Esophagus muscularis mucosa (tissue), 4 donors: ENCODE measurements at regions not wholly inside any gene's neighbourhood (a gene's known extent, or its start where the extent isn't known, plus 50 kb on each side); places are given as distances from the start of the nearest gene placed in this dataset.

ENCODE experiments used
- DNase-seq: peaks from one replicate; pipeline ENCODE4 v3.0.0-alpha.2; 2017; ENCODE audit errors: extremely low spot score
- H3K27ac ChIP-seq, 4 donors: fragments of 200-600 bp; sonication (generic); replicated peaks in 1 of 4; 1 replicate in 3 of 4; 2 replicates in 1 of 4; pipeline ENCODE4 v1.5.1; 2016 to 2019; ENCODE audit warnings: mild to moderate bottlenecking in 1 of 4
- H3K27me3 ChIP-seq, 4 donors: fragments of 200-600 bp; sonication (generic); one replicate each; pipeline versions ENCODE4 v1.5.1 to v1.6.0; 2016 to 2019
- H3K36me3 ChIP-seq, 4 donors: fragments of 200-600 bp; sonication (generic); one replicate each; pipeline ENCODE4 v1.5.1; 2016 to 2019
- H3K4me1 ChIP-seq, 4 donors: fragments of 200-600 bp; sonication (generic); one replicate each; pipeline ENCODE4 v1.5.1; 2016 to 2019
- H3K4me3 ChIP-seq, 4 donors: fragments of 200-600 bp; sonication (generic); 1 replicate in 2 of 4; 2 replicates in 2 of 4; pipeline ENCODE4 v1.5.1; 2016 to 2019; ENCODE audit warnings: mild to moderate bottlenecking in 4 of 4, moderate library complexity in 1 of 4
- H3K9me3 ChIP-seq, 4 donors: fragments of 200-600 bp; sonication (generic); 1 replicate in 3 of 4; 2 replicates in 1 of 4; pipeline ENCODE4 v1.5.1; 2016 to 2019
- CTCF ChIP-seq, 3 experiments: fragments of 200-600 bp in 2 of 3; fragments of 450-650 bp in 1 of 3; sonication (generic) in 2 of 3; IDR thresholded peaks; one replicate each; pipeline ENCODE4 v1.5.1; 2017 to 2019; ENCODE audit warnings: antibody characterized with exemption in 3 of 3, mild to moderate bottlenecking in 2 of 3, moderate library complexity in 1 of 3
- EP300 ChIP-seq: sonication (generic); formaldehyde crosslinking; IDR thresholded peaks from one replicate; pipeline ENCODE4 v1.6.1; 2017; ENCODE audit warnings: antibody characterized with exemption
- POLR2A ChIP-seq: fragments of 450-650 bp; IDR thresholded peaks from one replicate; pipeline ENCODE4 v1.6.1; 2017; ENCODE audit warnings: antibody characterized with exemption, moderate library complexity, mild to moderate bottlenecking, low read depth
- POLR2AphosphoS5 ChIP-seq, 2 donors: sonication (generic); formaldehyde crosslinking; IDR thresholded peaks; one replicate each; pipeline ENCODE4 v1.6.1; 2017; ENCODE audit warnings: antibody characterized with exemption in 2 of 2
- WGBS: methylation state at CpG from one replicate; pipeline ENCODE4 v1.1.5; 2018; 5-methylcytosine and 5-hydroxymethylcytosine counted together
- intact Hi-C: fragments of 100-400 bp; cut with DNase I; formaldehyde crosslinking; loops from one replicate; pipeline ENCODE4 v1.15.1; 2023

GRCh38 chr2:155377266-155377680 lies 678.8 kb downstream of the KCNJ3 start:
- TF ChIP-seq POLR2AphosphoS5 (IDR thresholded peaks at IDR 0.05) (no peak), POLR2A (no peak), CTCF (IDR thresholded peaks at IDR 0.05) (peak in 1 of 3 experiments; percentile 35), EP300 (no peak)
- Histone ChIP-seq H3K36me3 (no peaks in the 10 kb centered on the region), H3K27me3 (no peaks in the 10 kb centered on the region), H3K27ac (no peak overlapping the region), H3K9me3 (no peaks in the 10 kb centered on the region), H3K4me1 (no peaks in the 10 kb centered on the region), H3K4me3 (no peak overlapping the region)
- 48% methylated on average over 5 of the region's 5 CpGs for WGBS
- intact Hi-C loops: loop anchor here (10.0 kb wide), 2 partner anchors 1208 to 1818 kb away; no protein-coding TSS in a partner anchor
- DNase-seq: no peak

- DNase-seq: no peak
- Histone ChIP-seq H3K4me1 (no peaks in the 10 kb centered on the region), H3K9me3 (no peaks in the 10 kb centered on the region), H3K4me3 (no peak overlapping the region), H3K27me3 (no peaks in the 10 kb centered on the region), H3K27ac (no peak overlapping the region), H3K36me3 (no peaks in the 10 kb centered on the region)
- TF ChIP-seq EP300 (no peak), CTCF (IDR thresholded peaks at IDR 0.05) (peak in 1 of 3 experiments; percentile 15)
- intact Hi-C loops: loop anchor here (10.0 kb wide), 2 partner anchors 1212 to 1822 kb away; no protein-coding TSS in a partner anchor
- WGBS: 21% methylated on average over 2 of the region's 2 CpGs
Measured at GRCh38 chr2:155372969-155373368, 674.5 kb downstream of the KCNJ3 start.

GRCh38 chr2:155368934-155369333 lies 670.4 kb downstream of the KCNJ3 start:
- intact Hi-C loops: no loop called here

DNA sequence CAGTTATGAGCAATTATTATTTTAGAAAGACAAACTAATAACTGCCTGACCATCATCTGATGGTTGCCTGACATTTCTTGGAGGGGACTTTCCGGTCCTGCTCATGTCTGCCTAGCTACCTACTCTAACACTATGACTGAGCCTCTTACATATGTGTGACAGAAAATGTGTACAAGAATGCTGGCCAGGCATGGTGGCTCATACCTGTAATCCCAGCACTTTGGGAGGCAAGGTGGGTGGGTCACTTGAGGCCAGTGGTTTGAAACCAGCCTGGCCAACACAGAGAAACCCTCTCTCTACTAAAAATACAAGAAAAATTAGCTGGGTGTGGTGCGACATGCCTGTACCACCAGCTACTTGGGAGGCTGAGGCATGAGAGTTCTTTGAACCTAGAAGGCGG lies 666.3 kb downstream of the KCNJ3 start:
- 96% methylated on average over 3 of the region's 3 CpGs for WGBS
- Histone ChIP-seq H3K27ac (no peak overlapping the region), H3K9me3 (no peaks in the 10 kb centered on the region), H3K36me3 (no peaks in the 10 kb centered on the region), H3K27me3 (no peaks in the 10 kb centered on the region), H3K4me1 (no peaks in the 10 kb centered on the region), H3K4me3 (no peak overlapping the region)
- DNase-seq: no peak
- intact Hi-C loops: no loop called here
- no peak for TF ChIP-seq EP300
- no peak for TF ChIP-seq CTCF (IDR thresholded peaks at IDR 0.05)
- TF ChIP-seq POLR2AphosphoS5 (IDR thresholded peaks at IDR 0.05): no peak

More at GRCh38 chr2:155368934-155369333, 670.4 kb downstream of the KCNJ3 start:
- no peaks in the 10 kb centered on the region for H3K4me1 ChIP-seq
- no peaks in the 10 kb centered on the region for H3K27me3 ChIP-seq
- DNase-seq: no peak
- no peak overlapping the region for H3K27ac ChIP-seq
- no peaks in the 10 kb centered on the region for H3K36me3 ChIP-seq
- no peak overlapping the region for H3K4me3 ChIP-seq
- no peaks in the 10 kb centered on the region for H3K9me3 ChIP-seq
- TF ChIP-seq EP300 (no peak), CTCF (IDR thresholded peaks at IDR 0.05) (peak in 1 of 3 experiments; percentile 8)
- 50% methylated on average over 1 of the region's 1 CpG for WGBS

- H3K27ac ChIP-seq: no peak overlapping the region
- no peaks in the 10 kb centered on the region for H3K27me3 ChIP-seq
- intact Hi-C loops: no loop called here
- H3K9me3 ChIP-seq: peaks cover 0 to 7% (median 0%) of the 10 kb centered on the region in 4 donors
- no peak for DNase-seq
- no peak for TF ChIP-seq POLR2AphosphoS5 (IDR thresholded peaks at IDR 0.05)
- no peak for TF ChIP-seq CTCF (IDR thresholded peaks at IDR 0.05)
- TF ChIP-seq POLR2A: no peak
- TF ChIP-seq EP300: no peak
- no peak overlapping the region for H3K4me3 ChIP-seq
- no peaks in the 10 kb centered on the region for H3K36me3 ChIP-seq
- H3K4me1 ChIP-seq: no peaks in the 10 kb centered on the region
- 90% methylated on average over 8 of the region's 8 CpGs for WGBS
Measured at GRCh38 chr2:155363349-155363888, 664.9 kb downstream of the KCNJ3 start.
